IPS-18a (cell line): ENCODE measurements at regions not wholly inside any gene's neighbourhood (a gene's known extent, or its start where the extent isn't known, plus 50 kb on each side); places are given as distances from the start of the nearest gene placed in this dataset.

Experiments used
- H3K27ac ChIP-seq: one replicate; pipeline ENCODE4 v1.5.1; 2013; ENCODE audit warnings: low read length
- H3K27me3 ChIP-seq: one replicate; pipeline ENCODE4 v1.6.1; 2013; ENCODE audit warnings: mild to moderate bottlenecking, low read length; ENCODE audit not compliant: control insufficient read depth, insufficient read depth
- H3K36me3 ChIP-seq: one replicate; pipeline ENCODE4 v1.6.1; 2013; ENCODE audit warnings: low read depth, low read length; ENCODE audit not compliant: control insufficient read depth
- H3K4me1 ChIP-seq: one replicate; pipeline ENCODE4 v1.6.1; 2013; ENCODE audit warnings: low read depth, low read length; ENCODE audit not compliant: control insufficient read depth
- H3K4me3 ChIP-seq: one replicate; pipeline ENCODE4 v1.5.1; 2013; ENCODE audit warnings: low read length
- H3K9ac ChIP-seq: one replicate; pipeline ENCODE4 v1.6.1; 2013; ENCODE audit warnings: mild to moderate bottlenecking, low read length, moderate library complexity
- H3K9me3 ChIP-seq: one replicate; pipeline ENCODE4 v1.6.1; 2013; ENCODE audit warnings: low read depth, low read length; ENCODE audit not compliant: control insufficient read depth

DNA sequence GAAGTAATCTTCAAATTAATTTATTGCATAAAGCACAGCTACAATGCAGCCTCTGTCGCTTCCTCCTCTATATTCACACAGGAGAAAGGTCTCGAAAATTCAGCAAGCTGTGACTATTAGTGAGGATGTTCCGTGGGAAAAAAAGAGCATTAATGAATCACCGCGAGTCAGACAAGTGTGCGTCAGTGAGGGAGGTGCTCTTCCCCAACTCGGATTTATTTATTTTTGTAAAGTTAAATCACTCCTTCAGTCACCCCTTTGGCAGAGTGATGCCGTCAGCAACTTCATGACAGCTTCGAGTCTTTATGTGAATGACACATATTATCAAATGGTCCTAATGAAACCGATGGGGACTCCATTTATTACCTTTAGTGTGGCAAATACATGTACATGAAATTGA lies 648.9 kb upstream of the SALL3 start:
- Histone ChIP-seq H3K9me3 (no peaks in the 10 kb centered on the region), H3K36me3 (no peaks in the 10 kb centered on the region), H3K4me3 (no peak overlapping the region), H3K27me3 (no peaks in the 10 kb centered on the region), H3K27ac (no peak overlapping the region), H3K9ac (no peak overlapping the region), H3K4me1 (no peaks in the 10 kb centered on the region)

DNA sequence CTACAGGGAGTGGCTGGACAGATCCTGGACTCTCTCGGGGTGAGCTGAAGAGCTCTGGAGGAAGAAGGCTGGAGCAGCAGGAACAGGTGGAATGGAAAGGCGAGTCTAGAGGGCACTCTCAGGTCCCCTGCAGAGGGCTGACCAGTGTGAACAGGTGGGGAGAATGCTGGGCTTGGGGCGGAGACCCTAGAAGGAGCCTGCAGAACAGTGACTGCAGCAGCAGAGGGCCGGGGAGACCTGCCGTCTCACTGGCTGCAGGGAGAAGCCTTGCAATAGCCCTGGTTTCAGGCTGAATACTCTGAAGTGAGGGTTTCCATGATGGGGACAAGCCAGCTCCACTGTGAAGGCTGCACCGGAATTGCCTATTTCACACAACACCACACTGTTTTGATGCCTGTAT lies 626.7 kb upstream of the SALL3 start:
- H3K27me3 ChIP-seq, result no peaks in the 10 kb centered on the region
- no peak overlapping the region for H3K4me3 ChIP-seq
- H3K9ac ChIP-seq, result no peak overlapping the region
- H3K27ac ChIP-seq, result no peak overlapping the region
- no peaks in the 10 kb centered on the region for H3K36me3 ChIP-seq
- H3K4me1 ChIP-seq, result peaks cover 3% of the 10 kb centered on the region
- H3K9me3 ChIP-seq, result peaks cover 2% of the 10 kb centered on the region

DNA sequence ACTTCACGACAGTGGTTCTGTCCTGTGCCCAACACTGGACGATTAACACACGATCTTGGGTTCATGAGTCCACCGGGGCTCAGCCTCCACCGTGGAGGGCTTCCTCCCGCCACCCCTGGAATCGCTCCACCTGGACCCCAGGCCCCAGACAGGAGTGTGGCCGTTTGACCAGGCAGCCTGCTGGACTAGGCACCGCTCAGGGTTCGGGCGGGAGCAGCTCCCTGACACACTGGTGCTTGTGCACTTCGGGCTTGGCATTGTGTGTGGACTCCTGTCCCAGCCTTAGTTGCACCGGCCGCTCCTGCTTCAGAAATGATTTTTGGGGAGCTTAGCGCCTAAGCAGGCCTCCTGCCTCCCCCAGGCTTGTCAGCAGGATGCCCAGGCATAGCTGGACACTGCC lies 617.4 kb upstream of the SALL3 start:
- Histone ChIP-seq H3K9me3 (no peaks in the 10 kb centered on the region), H3K27me3 (no peaks in the 10 kb centered on the region), H3K4me1 (no peaks in the 10 kb centered on the region), H3K4me3 (no peak overlapping the region), H3K36me3 (no peaks in the 10 kb centered on the region), H3K27ac (no peak overlapping the region), H3K9ac (no peak overlapping the region)

DNA sequence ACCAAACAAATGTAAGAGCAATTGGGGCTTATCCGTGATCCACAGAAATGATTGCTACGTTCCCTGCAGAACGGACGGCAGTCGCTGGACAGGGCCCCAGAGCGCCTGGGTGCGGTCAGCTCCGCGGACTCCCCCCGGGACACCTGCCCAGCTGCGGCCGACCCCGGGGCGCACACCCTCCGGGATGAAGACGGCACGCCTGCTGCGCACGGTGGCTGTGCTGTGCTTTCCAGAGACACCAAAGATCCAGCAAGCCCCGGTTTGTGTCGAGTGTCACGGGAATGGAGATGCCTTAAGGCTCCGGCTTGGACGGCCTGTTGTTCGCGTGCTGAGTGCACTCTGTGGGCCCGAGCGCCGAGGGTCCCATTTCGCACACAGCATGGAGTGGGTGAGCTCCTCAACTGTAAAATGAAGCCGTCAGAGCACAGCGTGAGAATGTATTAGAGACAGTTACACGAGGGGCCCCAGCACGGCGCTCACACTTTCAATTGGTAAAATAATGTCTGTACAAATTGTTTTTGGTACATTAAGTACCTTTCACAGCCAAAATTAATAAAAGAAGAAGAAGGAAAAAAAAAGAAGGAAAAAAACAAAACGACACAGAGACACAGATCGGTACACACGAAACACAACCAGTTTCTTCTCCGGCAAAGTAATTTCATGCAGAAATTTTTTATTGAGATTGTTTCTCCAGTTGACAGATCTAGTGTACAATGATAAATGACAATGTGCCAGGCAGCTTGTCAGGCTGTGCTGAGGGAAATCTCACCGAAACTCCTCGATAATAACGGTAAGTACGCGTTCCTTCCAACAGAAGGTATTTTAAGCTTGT lies 615.8 kb upstream of the SALL3 start:
- no peaks in the 10 kb centered on the region for H3K4me1 ChIP-seq
- no peaks in the 10 kb centered on the region for H3K9me3 ChIP-seq
- no peak overlapping the region for H3K9ac ChIP-seq
- no peaks in the 10 kb centered on the region for H3K27me3 ChIP-seq
- H3K4me3 ChIP-seq, result no peak overlapping the region
- H3K27ac ChIP-seq, result no peak overlapping the region
- no peaks in the 10 kb centered on the region for H3K36me3 ChIP-seq

DNA sequence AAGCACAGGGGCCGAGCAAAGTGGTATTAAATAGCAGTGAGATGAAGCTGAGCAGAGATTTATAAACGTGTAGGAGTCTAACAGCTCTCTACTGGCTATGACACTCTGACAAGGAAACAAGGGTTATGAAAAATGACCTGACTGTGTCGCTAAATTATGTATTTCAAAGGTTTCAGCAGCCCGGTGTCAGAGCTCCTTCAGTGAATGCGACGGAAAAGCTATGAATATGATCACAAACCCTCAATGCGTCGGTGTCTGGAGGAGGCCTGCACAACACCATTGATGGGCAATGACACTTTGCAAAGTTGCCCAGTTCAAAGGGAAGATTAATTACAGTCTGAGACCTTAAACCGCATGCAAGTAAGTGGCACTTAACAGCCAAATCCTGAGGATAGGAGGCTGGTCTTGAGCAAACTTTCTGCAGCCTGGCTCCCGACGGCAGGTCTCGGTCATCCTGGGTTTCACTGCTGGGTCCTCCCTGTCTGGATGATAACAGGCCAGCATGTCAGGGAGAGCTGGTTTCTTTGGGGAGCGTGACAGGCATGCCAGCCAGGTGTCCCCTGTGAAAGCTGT lies 615.1 kb upstream of the SALL3 start:
- Histone ChIP-seq H3K27me3 (no peaks in the 10 kb centered on the region), H3K4me3 (no peak overlapping the region)

DNA sequence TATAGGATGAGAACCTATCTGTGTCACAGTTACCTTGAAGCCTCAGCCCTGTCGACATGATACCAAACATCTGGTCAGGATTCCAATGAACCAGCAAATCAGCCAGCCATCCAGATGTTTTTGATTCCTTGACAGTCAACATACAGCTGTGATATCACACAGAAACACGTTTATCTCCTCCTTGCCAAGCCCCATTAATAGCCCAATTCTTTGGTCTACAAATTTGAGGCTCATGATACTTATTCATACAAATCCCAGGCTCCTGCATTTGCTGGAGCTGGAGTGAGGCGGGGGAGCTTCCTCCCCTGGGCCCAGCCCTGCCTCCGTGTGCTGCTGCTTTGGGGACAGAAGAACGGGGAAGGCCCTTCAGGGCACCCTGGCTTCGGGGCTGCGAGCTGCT lies 611.6 kb upstream of the SALL3 start:
- Histone ChIP-seq H3K4me3 (no peak overlapping the region), H3K27ac (no peak overlapping the region), H3K9me3 (no peaks in the 10 kb centered on the region), H3K36me3 (no peaks in the 10 kb centered on the region), H3K9ac (no peak overlapping the region), H3K4me1 (no peaks in the 10 kb centered on the region), H3K27me3 (no peaks in the 10 kb centered on the region)

More for the DNA sequence above, 615.1 kb upstream of the SALL3 start:
- Histone ChIP-seq H3K27ac (no peak overlapping the region), H3K4me1 (no peaks in the 10 kb centered on the region), H3K9me3 (no peaks in the 10 kb centered on the region), H3K36me3 (no peaks in the 10 kb centered on the region), H3K9ac (no peak overlapping the region)

DNA sequence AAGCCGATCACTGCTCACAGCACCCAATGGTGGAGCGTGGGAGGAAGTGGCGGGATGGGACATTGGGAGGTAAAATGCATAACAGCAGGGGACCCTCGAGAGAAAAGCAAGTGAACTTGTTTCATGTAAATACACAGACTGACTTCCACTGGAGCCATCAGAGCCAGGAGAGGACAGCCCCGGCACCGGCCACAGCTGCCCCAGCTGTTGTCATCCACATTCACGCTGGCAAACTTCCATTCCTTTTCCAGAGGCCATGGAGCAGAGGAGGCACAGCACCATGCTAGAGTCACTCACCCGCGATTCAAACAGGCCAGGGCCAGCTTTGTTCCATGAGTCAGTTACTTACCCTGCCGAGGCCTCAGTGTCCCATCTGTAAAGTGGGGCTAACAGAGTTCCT lies 610.9 kb upstream of the SALL3 start:
- no peaks in the 10 kb centered on the region for H3K4me1 ChIP-seq
- no peak overlapping the region for H3K4me3 ChIP-seq

DNA sequence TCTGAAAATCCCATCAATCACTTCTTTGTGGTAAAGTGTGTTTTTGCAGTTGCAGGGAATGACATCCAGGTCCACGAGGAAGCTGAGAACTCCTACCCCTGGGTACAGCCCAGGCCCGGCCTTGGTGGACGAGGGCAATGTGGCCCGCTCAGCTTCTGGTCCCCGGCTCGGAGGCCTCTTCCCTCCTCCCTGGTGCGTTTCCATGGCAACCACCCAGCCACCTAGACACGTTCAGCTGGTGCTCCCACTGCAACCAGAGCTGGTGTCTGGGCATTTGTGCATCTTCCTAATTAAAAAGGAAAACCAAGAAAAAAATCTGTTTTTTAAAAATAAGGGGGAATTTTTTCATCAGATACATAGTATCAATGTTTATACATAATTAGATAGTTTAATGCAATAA lies 603.6 kb upstream of the SALL3 start:
- Histone ChIP-seq H3K9me3 (no peaks in the 10 kb centered on the region), H3K4me3 (no peak overlapping the region), H3K27me3 (no peaks in the 10 kb centered on the region), H3K36me3 (no peaks in the 10 kb centered on the region), H3K4me1 (peaks cover 4% of the 10 kb centered on the region), H3K9ac (no peak overlapping the region), H3K27ac (no peak overlapping the region)

More for the DNA sequence above, 610.9 kb upstream of the SALL3 start:
- H3K9ac ChIP-seq, result no peak overlapping the region
- H3K27ac ChIP-seq, result no peak overlapping the region
- no peaks in the 10 kb centered on the region for H3K36me3 ChIP-seq
- no peaks in the 10 kb centered on the region for H3K27me3 ChIP-seq
- no peaks in the 10 kb centered on the region for H3K9me3 ChIP-seq

DNA sequence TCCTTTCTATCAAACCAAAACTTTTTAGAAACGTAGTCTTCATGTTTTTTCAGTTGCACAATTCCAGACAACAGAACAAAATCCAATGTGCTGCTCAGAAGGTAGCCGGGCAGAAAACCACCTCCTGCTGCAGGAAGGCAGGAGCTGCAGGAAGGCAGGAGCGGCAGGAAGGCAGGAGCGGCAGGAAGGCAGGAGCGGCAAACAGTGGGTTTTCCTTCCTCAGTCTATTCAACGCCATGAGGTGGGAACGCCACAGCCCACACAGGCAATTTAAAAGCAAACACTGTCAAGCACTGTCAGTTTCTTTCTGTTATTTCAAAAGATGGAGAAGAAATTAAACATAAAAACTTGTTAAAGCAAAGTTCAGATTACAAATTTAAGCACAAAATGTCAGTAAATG lies 601.2 kb upstream of the SALL3 start:
- Histone ChIP-seq H3K27ac (no peak overlapping the region), H3K4me1 (peaks cover 4% of the 10 kb centered on the region), H3K27me3 (no peaks in the 10 kb centered on the region), H3K4me3 (no peak overlapping the region), H3K9ac (no peak overlapping the region), H3K36me3 (no peaks in the 10 kb centered on the region), H3K9me3 (no peaks in the 10 kb centered on the region)

DNA sequence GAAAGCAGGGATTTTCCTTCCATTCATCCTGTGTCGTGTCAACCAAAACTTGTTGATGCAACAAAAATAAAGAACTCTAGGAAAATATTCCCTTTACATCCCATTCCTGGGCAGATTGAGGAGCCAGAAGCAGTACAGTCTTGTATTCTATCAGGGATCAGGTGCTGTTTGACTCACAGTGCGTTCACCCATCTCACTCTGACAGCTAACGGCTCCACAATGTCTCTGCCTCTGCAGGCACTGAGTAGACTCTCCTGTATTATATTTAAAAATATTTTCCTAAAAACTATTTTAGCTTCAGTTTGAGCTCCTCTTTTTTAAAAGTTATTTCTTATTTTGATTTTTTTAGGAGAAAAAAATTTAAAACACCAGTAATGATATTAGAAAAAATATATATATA lies 600.6 kb upstream of the SALL3 start:
- Histone ChIP-seq H3K4me3 (no peak overlapping the region), H3K4me1 (peaks cover 4% of the 10 kb centered on the region), H3K9me3 (no peaks in the 10 kb centered on the region), H3K27me3 (no peaks in the 10 kb centered on the region), H3K27ac (no peak overlapping the region), H3K9ac (no peak overlapping the region), H3K36me3 (no peaks in the 10 kb centered on the region)

DNA sequence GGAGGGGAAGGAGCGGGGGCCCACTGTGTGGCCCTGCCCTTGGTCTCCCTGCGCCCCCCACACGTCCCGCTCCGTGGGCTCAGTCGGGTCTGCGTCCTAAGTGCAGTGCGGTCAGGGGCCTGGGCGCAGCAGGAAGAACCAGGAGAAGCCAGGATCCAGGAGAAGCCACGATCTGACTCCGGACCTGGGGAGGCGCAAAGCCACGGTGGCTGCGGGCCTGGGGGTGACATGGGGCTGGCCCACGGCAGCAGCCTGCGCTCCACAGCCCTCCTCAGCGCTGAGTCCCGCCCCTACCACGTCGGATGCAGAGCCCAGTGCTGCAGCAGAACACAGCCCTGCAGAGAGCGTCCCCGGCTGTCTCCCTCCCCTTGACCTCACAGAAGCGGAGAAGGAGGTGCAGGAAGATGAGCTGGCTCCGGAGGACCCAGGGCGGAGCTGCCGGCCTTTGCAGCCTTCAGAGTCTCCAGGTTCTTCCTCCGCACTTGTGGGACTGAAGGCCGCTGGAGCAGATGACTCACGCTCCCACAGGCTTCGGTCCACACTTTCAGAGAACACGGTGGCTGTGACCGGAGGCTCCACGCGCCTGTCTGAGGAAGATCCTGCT lies 589.2 kb upstream of the SALL3 start:
- H3K36me3 ChIP-seq, result no peaks in the 10 kb centered on the region
- no peaks in the 10 kb centered on the region for H3K4me1 ChIP-seq
- no peaks in the 10 kb centered on the region for H3K9me3 ChIP-seq
- H3K27ac ChIP-seq, result no peak overlapping the region
- no peaks in the 10 kb centered on the region for H3K27me3 ChIP-seq
- H3K9ac ChIP-seq, result no peak overlapping the region
- H3K4me3 ChIP-seq, result no peak overlapping the region

DNA sequence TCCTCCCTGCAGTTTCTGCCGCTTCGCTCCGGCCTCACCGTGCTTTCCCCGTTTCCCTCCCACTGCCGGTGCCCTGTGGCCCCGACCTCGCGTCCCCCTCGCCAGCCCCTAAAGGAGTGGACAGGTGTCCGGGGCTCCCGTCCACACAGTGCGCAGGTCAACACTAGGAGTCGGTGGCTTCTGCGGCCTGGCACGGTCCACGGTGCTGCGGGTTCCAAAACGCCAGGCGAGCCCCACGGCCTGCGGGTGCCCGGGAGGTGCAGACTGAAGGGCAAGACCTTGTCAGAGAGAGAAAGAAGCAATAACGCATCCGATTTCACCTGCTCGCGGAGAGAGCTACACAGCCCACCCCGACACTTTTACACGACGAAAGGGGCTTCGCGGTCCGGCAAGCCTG lies 588.7 kb upstream of the SALL3 start:
- no peaks in the 10 kb centered on the region for H3K36me3 ChIP-seq
- no peak overlapping the region for H3K27ac ChIP-seq
- H3K27me3 ChIP-seq, result no peaks in the 10 kb centered on the region
- no peak overlapping the region for H3K4me3 ChIP-seq
- H3K9me3 ChIP-seq, result no peaks in the 10 kb centered on the region
- H3K4me1 ChIP-seq, result no peaks in the 10 kb centered on the region
- no peak overlapping the region for H3K9ac ChIP-seq
